ENCODE measurements at regions not wholly inside any gene's neighbourhood (a gene's known extent, or its start where the extent isn't known, plus 50 kb on each side); places are given as distances from the start of the nearest gene placed in this dataset.

DNA sequence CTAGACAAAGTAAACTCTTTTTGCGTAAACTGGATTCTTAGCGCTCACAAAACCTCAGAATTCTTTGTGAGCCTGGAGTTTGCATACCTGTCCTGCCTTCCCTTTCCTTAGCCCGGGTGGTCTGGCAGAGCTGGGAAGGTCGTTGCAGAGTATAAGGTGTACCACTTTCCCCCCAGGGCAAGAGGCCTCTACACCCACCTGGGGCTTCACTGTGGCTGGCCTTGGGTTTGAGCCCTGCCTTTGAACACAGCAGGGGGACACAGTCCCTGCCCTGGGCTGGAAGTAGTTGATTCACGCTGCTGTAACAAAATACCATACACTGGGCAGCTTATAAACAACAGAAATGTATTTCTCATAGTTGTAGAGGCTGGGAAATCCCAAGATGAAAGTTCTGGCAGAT, 133.9 kb downstream of the B3GNT2 start:
- TF ChIP-seq, protein P1, sequence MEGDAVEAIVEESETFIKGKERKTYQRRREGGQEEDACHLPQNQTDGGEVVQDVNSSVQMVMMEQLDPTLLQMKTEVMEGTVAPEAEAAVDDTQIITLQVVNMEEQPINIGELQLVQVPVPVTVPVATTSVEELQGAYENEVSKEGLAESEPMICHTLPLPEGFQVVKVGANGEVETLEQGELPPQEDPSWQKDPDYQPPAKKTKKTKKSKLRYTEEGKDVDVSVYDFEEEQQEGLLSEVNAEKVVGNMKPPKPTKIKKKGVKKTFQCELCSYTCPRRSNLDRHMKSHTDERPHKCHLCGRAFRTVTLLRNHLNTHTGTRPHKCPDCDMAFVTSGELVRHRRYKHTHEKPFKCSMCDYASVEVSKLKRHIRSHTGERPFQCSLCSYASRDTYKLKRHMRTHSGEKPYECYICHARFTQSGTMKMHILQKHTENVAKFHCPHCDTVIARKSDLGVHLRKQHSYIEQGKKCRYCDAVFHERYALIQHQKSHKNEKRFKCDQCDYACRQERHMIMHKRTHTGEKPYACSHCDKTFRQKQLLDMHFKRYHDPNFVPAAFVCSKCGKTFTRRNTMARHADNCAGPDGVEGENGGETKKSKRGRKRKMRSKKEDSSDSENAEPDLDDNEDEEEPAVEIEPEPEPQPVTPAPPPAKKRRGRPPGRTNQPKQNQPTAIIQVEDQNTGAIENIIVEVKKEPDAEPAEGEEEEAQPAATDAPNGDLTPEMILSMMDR (IDR thresholded peaks at IDR 0.05): no peak
- TF ChIP-seq, protein P2, sequence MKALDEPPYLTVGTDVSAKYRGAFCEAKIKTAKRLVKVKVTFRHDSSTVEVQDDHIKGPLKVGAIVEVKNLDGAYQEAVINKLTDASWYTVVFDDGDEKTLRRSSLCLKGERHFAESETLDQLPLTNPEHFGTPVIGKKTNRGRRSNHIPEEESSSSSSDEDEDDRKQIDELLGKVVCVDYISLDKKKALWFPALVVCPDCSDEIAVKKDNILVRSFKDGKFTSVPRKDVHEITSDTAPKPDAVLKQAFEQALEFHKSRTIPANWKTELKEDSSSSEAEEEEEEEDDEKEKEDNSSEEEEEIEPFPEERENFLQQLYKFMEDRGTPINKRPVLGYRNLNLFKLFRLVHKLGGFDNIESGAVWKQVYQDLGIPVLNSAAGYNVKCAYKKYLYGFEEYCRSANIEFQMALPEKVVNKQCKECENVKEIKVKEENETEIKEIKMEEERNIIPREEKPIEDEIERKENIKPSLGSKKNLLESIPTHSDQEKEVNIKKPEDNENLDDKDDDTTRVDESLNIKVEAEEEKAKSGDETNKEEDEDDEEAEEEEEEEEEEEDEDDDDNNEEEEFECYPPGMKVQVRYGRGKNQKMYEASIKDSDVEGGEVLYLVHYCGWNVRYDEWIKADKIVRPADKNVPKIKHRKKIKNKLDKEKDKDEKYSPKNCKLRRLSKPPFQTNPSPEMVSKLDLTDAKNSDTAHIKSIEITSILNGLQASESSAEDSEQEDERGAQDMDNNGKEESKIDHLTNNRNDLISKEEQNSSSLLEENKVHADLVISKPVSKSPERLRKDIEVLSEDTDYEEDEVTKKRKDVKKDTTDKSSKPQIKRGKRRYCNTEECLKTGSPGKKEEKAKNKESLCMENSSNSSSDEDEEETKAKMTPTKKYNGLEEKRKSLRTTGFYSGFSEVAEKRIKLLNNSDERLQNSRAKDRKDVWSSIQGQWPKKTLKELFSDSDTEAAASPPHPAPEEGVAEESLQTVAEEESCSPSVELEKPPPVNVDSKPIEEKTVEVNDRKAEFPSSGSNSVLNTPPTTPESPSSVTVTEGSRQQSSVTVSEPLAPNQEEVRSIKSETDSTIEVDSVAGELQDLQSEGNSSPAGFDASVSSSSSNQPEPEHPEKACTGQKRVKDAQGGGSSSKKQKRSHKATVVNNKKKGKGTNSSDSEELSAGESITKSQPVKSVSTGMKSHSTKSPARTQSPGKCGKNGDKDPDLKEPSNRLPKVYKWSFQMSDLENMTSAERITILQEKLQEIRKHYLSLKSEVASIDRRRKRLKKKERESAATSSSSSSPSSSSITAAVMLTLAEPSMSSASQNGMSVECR (CRISPR knock-in tag; IDR thresholded peaks at IDR 0.05; ENCODE audit: borderline replicate concordance): no peak
- no peak for TF ChIP-seq TCF7 (CRISPR knock-in tag; IDR thresholded peaks at IDR 0.05; ENCODE audit: low read depth)
- TF ChIP-seq, protein P3, sequence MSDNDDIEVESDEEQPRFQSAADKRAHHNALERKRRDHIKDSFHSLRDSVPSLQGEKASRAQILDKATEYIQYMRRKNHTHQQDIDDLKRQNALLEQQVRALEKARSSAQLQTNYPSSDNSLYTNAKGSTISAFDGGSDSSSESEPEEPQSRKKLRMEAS (CRISPR knock-in tag; IDR thresholded peaks at IDR 0.05): no peak
- TF ChIP-seq, protein P4, sequence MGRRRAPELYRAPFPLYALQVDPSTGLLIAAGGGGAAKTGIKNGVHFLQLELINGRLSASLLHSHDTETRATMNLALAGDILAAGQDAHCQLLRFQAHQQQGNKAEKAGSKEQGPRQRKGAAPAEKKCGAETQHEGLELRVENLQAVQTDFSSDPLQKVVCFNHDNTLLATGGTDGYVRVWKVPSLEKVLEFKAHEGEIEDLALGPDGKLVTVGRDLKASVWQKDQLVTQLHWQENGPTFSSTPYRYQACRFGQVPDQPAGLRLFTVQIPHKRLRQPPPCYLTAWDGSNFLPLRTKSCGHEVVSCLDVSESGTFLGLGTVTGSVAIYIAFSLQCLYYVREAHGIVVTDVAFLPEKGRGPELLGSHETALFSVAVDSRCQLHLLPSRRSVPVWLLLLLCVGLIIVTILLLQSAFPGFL (CRISPR knock-in tag; IDR thresholded peaks at IDR 0.05; ENCODE audit: borderline replicate concordance): no peak
- TF ChIP-seq, protein P5, sequence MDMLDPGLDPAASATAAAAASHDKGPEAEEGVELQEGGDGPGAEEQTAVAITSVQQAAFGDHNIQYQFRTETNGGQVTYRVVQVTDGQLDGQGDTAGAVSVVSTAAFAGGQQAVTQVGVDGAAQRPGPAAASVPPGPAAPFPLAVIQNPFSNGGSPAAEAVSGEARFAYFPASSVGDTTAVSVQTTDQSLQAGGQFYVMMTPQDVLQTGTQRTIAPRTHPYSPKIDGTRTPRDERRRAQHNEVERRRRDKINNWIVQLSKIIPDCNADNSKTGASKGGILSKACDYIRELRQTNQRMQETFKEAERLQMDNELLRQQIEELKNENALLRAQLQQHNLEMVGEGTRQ (CRISPR knock-in tag; IDR thresholded peaks at IDR 0.05): no peak
- no peak for TF ChIP-seq NFYB (CRISPR knock-in tag; conservative IDR thresholded peaks at IDR 0.05; ENCODE audit: low read depth)
- TF ChIP-seq, protein P6, sequence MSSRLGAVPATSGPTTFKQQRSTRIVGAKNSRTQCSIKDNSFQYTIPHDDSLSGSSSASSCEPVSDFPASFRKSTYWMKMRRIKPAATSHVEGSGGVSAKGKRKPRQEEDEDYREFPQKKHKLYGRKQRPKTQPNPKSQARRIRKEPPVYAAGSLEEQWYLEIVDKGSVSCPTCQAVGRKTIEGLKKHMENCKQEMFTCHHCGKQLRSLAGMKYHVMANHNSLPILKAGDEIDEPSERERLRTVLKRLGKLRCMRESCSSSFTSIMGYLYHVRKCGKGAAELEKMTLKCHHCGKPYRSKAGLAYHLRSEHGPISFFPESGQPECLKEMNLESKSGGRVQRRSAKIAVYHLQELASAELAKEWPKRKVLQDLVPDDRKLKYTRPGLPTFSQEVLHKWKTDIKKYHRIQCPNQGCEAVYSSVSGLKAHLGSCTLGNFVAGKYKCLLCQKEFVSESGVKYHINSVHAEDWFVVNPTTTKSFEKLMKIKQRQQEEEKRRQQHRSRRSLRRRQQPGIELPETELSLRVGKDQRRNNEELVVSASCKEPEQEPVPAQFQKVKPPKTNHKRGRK (CRISPR knock-in tag; IDR thresholded peaks at IDR 0.05; ENCODE audit: borderline replicate concordance): no peak
- TF ChIP-seq, protein P7, sequence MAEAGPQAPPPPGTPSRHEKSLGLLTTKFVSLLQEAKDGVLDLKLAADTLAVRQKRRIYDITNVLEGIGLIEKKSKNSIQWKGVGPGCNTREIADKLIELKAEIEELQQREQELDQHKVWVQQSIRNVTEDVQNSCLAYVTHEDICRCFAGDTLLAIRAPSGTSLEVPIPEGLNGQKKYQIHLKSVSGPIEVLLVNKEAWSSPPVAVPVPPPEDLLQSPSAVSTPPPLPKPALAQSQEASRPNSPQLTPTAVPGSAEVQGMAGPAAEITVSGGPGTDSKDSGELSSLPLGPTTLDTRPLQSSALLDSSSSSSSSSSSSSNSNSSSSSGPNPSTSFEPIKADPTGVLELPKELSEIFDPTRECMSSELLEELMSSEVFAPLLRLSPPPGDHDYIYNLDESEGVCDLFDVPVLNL (CRISPR knock-in tag; IDR thresholded peaks at IDR 0.05; ENCODE audit: borderline replicate concordance, low read depth): no peak
- TF ChIP-seq, protein P8, sequence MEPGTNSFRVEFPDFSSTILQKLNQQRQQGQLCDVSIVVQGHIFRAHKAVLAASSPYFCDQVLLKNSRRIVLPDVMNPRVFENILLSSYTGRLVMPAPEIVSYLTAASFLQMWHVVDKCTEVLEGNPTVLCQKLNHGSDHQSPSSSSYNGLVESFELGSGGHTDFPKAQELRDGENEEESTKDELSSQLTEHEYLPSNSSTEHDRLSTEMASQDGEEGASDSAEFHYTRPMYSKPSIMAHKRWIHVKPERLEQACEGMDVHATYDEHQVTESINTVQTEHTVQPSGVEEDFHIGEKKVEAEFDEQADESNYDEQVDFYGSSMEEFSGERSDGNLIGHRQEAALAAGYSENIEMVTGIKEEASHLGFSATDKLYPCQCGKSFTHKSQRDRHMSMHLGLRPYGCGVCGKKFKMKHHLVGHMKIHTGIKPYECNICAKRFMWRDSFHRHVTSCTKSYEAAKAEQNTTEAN (CRISPR knock-in tag; IDR thresholded peaks at IDR 0.05): no peak
- no peak for TF ChIP-seq ZNF671 (CRISPR knock-in tag; IDR thresholded peaks at IDR 0.05)

All from WTC11 (cell line).